Ecto neural progenitor cell (in vitro differentiated cells): ENCODE measurements at regions not wholly inside any gene's neighbourhood (a gene's known extent, or its start where the extent isn't known, plus 50 kb on each side); places are given as distances from the start of the nearest gene placed in this dataset.

Source experiments
- DNase-seq: peaks from one replicate; pipeline ENCODE4 v3.0.0-alpha.2; 2018; ENCODE audit warnings: low spot score

DNA sequence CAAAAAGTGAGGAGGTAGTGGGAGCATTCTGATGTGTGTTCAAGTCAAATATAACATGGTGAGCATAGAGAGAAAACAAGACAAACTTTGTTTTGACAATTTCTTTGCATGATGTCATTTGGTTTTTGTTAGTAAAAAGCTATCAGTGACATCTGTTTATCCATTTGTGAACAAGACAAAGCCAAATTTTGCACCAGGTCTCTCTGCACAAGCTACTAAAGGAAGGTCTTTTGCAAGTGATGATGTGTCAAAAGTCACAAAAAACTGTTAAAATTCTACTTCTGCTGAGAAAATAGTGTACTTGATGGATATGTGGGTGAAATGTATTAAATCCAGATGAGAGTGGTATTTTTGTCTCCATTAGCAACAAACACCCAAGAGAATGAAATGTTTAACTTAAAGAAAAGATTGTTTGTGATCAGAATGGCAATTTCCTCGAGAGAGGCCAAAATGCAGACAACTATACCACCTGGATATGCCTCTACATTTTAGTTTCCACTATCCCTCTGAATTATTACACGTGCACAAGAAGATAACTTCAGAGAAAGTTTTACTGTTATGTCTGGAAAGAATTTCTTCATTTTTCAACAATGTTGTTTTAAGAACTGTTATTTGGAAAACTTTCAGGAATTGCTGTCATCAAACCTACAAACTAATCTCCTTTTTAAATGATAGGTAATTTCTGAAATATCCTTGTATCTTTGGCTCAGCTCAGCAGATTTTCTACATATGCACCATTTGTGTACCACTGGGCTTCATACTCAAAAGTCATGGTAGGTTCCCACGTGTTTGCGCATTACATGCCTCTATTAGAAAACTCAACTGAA lies 807.4 kb upstream of the ADGRL2 start:
- DNase-seq: no peak

DNA sequence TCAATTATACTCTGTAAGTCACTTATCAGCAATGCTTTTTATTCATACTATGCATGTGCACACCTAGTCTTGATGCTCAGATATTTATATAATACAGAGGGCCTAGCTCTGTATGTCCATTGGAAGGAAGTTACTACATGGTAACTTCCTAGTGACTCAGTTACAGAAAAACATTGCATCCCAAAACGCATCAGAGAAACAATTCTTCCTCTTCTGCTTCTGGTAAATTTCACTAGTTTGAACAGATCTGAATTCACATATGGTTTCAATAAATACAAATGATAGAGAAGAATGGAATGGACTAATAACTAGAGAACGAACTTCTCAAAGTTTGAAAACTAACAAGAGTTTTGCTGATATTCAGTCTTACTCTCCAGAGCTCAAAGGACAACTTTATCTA lies 811.3 kb upstream of the ADGRL2 start:
- DNase-seq: no peak

DNA sequence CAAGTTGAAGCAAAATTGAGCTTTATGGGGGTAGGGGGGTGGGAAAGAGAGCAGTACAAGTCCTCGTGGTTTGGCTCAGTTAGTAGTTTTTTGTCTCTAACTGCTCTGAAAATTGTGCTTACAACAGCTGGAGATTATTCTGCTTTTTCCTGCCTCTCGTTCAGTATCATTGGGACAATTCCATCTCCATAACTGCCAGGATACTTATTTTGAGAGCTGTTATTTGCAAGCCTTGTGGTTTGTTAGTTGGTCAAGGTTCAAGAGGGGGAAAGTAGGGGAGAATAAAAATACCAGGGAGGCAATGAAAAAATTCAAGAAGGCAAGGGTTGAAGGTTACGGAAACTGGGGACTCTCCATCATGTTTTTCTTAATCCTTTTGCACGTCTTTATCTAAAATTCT lies 811.8 kb upstream of the ADGRL2 start:
- DNase-seq: no peak

DNA sequence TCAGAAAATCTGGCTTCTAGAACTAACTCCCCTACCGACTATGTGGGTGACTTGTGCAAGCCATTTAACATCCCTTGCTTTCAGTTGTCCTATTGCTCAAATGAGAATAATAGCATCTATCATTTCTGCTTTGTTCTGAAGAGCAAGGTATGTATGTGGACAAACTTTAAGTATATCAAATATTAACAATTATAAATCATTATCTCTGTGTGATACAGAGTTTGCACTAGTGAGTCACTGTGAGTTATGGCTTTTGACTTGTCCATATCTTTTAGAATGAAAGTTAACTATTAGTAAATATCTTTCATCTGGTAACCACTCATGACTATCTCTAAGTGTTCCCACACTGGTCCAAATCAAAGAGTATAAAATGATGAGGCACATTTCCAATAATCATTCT lies 812.9 kb upstream of the ADGRL2 start:
- DNase-seq: no peak

DNA sequence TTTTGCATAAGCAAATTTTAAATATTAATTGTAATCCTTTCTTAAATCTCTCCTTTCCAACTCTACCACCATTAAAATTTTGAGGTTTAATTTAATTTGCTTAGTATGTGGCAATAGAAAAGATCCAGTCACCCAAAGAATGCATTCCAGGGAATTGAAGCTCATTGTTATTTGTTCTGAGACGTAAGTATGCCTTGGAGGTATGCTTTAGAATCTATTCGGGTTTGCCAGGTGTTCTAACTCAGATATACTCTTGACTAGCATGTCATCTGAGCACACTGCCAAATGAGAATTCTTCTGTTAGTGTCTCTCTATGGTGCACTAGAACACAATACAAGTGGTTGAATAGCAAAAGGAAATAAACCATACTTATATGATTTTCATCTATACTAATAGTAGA lies 813.6 kb upstream of the ADGRL2 start:
- no peak for DNase-seq

DNA sequence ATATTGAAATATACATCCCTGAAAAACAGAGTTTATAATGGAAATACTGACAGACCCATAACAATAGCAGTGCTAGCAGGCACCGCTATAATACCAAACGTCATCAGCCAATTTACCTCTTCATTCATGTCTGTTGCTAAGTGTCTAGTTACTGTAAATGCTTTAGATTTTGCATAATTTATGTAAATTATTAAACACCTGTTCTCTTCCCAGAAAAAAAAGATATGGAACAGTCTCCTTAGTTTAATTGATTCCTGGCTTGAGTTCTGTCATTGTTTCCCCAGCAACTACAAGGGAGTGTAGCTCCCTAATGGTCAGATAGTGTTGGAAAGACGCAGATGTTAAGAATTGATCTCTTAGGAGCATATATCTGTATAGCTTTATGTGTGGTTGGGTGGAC lies 817.9 kb upstream of the ADGRL2 start:
- DNase-seq: no peak

DNA sequence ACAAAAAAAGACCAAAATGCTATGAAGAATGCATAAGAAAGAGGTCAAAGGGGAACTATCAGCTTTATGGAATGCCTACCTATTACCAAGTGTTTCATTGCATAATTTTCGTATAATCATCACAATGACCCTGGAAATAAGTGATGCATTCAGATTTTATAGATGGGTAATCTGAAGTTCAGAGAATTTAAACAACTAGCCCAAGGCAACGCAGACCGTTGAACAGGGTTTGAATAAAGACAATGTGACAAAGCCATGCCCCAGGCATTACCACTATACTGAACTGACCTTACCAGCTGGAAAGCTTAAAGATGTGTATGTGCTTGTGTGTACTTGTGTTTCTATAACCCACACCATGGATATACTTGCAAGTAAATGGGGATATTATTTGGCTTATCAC lies 827.6 kb upstream of the ADGRL2 start:
- DNase-seq: no peak

DNA sequence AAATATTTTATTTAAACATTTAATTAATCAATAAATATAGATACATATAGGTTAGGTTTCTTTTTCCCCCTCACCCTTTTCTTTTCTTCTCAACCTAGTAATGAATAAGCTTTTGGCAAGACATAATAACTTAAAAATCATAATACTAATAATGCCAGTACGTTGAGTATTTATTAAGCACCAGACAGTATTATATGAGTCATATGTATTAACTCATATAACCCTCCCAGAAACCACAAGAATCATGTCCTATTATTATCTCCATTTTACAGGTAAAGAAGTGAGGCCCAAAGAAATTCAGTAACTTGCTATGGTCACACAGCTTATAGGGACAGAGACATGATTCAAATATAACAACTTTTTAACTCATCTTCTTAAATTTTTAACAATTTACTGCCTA lies 834.5 kb upstream of the ADGRL2 start:
- DNase-seq: no peak

DNA sequence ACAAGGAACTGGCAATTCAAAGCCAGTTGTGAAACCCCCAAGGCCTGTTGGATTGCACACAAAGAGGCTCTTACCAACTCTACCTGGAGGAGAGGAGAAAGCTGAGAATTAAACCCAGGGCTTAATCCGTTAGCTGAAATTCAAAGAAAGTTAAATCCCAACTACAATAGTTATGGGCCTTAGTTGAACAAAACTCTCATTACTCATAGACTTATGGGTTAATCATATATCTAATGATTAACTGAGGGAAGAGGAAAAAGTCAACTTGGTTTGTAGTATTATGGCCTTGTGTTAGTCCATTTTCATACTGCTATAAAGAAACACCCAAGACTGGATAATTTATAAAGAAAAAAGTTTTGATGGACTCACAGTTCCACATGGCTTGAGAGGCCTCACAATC lies 838.2 kb upstream of the ADGRL2 start:
- DNase-seq: no peak

DNA sequence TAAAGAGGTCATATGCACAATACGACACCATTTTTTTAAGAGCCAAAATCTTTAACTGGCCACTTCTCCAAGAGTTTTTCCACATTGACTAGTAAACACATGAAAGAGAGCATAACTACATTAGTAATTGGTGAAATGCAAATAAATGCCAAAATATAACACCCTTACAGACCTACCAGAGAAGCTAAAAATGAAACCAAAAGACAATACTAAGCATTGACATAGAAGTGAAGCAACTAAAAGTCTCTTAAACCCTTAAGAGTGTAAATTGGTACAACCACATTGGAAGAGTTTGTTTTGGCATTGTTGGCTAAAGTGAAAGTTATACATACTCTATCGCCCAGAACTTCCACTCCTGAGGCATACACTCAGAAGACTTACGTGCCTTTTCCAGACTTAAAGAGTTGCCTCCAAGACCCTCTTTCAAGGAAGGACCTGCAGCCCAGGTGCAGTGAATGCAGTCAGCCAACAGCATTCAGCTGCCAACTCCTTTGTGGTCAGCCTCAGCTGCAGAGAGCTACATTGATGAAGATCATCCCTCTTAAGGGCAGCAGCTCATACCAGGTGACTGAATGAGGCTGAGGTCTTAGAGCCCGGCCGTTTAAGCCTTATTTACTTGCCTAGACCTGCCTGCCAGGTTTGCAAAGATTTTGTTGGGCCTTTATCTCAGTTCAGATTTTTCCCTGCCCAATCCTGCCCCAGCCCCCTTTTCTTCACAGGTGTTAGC lies 839.1 kb upstream of the ADGRL2 start:
- DNase-seq: no peak

DNA sequence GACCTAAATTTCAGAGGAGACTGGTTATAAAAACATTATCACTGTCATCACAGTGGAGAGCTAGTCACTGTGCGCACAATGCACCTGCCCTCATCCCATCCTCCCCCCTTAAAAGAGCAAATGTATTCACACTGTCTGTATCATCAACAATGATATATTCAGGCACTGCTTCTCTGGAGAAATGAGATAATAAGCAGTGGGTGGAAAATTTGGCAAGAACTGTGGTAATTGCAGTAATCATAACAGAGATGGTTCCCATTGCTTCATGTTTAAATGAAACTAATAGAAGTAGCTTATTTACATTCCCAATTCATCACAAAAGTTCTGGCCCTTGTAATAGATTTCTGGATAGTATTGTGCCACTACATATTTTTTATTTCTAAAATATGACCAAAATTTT lies 867.4 kb upstream of the ADGRL2 start:
- DNase-seq: no peak

DNA sequence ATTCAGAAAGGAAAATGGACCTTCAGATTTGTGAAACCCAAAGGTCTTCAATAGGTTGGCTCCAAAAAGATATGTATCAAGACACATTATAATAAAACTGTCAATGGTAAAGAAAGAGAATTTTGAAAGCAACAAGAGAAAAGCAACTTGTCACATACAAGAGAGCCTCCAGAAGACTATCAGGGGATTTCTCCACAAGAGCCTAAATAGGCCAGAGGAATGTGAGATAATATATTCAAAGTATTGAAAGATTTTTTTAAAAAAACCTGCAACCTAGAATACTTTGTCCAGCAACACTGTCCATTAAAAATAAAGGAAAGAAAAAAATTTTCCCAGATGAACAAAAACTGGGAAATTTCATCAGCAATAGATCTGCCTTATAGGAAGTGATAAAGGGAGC lies 869.6 kb upstream of the ADGRL2 start:
- no peak for DNase-seq

DNA sequence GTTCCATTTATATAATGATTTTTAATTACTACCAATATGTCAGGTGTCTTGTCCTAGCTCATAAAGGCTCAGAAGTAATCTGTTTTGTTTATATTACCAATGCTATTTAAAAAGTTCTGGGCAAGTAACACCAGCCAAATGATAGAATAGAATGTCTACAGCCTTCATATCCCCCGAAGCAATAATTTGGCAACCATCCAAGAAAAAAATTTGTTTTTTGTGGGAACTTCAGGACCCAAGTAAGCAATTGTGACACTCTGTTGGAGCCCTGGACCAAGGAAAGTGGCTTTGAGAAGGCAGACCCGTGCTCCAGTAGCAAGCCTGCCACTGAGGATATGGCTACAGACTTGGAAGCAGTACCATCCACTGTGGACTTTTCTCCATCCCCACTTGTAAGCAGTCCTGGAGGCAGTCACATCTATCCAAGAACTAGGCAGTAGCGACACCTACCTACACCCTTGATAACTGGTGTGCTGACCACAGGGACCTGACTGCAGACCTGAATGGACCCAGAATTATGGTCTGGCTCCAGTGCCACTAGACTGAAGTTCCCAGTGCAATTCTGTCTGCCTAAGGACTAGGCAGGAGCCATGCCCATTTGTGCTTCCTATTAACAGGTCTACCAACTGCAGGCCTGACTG lies 870.7 kb upstream of the ADGRL2 start:
- no peak for DNase-seq

DNA sequence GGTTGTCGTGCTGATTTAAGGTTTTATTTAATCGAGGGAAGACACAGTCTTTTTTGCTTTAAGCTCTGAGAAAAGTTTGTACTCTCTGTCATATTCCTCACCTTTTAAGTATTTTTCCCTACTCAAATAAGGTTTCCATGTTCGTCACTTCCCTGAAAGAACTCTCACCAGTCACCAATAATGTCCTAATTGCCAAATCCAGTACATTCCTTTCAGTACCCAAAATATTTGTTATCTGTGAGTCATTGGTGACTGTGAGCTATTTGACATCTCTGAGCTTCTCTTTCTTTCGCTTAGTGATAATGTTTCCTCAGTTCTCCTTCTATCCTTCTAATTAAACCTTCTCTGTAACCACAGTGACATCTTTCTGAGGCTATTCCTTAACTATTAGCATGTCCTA lies 874.2 kb upstream of the ADGRL2 start:
- no peak for DNase-seq

DNA sequence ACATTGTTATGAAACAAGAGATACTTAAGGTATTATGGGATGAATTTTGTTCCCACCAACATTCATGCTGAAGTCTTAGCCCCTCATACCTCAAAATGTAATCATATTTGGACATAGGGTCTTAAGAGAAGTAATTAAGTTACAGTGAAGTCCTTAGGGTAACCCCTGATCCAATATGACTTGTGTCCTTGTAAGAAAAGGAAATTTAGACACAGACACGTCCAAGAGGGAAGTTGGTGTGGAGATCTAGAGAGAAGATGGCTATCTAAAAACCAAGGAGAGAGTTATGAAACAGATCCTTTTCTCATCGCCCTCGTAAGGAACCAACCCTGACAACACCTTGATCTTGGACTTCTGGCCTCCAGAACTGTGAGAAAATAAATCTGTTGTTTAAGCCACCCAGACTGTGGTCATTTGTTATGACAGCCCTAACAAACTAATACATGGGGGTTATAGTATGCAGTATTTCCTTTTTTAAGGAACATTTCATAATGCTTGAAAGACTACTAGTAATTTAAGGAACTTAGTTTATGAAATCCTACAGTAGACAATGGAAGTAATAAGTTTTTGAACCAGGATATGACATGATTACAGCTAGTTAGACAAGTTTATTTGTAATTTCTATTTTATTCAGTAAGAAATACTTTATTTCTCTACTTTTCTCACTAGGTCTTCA lies 875.5 kb upstream of the ADGRL2 start:
- DNase-seq: no peak

DNA sequence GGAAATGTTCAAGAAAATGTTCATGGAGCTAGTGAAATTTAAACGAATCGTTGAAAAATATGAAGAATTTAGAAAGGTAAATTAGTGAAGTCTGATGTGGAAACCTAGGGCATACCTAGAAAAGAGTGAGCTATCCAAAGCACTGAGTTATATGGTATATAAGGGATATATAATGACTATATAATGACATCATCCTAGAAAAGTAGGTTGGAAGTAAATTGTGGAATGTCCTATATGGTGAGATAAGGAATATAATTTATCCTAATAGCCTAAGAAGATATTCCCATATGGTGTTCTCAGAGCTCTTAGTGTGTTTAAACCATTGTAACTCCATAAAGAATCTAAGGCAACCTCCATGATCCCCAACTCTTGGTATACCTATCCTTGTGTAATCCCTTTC lies 876.4 kb upstream of the ADGRL2 start:
- no peak for DNase-seq

DNA sequence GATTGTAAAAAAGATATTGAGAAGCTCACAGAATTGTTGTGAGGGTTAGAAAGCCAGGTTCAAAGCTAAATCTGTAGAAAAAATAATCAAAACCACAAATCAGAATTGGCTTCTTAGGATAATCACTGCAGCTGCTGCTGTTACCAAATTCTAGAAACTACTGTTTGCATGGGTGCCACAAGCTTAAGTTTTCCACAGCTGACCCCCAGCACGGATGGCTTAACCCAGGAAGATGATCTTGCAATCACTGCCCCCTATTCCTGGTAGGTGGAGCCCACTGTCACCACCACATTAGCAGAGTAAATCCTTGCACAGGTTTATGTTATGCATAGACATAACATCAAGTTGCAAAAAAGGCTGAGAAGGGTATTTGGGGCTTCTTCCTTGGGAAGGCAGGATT lies 877.8 kb upstream of the ADGRL2 start:
- no peak for DNase-seq

DNA sequence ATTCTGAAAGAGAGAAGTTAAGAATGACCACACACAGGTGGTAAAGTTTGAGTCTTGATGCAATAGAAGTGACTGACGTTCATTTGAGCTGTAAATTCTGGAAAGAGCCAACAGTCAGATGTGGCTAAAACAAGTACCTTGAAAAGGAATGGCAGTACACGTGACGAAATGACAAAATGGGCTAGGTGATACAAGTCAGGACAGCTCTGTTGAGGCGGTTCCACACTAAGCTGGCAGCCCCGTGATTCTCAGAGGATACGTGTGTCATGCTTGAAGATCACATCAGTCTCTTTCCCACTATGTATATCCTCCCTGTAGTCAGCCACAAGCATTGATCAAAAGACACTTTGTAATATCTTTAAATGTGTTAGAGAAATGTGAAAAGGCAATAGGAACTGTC lies 881.3 kb upstream of the ADGRL2 start:
- DNase-seq: no peak

DNA sequence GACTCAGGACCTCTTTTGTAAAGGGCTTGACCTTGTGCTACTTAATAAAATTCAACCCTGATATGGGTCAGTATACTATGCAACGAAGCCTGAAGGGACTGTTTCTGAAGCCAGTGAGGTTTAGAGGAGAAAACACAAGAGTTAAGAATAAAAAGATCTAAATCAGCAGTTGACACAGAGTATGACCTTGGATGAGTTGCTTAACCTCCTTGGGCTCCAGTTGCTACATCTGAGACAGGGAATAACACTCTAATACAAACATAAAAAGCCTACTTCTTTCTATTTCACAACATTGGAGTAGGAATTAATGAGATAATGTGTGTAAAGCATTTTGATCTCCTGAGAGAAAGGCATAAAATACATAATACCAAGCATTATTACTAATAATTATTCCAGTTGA lies 882.4 kb upstream of the ADGRL2 start:
- DNase-seq: no peak

DNA sequence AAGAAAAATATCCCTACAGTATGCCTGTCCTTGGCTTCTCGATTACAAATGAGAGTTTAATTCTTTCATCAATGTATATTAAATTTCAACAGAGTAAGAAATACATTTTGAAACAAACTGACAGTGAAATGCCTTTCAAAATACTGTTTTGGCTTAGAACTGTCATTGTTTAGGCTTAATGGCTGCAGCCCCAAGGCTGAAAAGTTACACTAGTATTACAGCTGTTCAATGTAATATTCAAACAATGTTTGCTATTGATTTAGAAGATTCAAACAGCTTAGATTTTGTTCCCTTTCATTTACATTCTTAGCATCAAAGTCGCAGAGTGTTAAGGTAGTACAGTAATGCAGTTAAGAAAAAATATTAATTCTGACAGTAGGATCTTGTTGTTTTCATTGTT lies 882.9 kb upstream of the ADGRL2 start:
- DNase-seq: no peak

DNA sequence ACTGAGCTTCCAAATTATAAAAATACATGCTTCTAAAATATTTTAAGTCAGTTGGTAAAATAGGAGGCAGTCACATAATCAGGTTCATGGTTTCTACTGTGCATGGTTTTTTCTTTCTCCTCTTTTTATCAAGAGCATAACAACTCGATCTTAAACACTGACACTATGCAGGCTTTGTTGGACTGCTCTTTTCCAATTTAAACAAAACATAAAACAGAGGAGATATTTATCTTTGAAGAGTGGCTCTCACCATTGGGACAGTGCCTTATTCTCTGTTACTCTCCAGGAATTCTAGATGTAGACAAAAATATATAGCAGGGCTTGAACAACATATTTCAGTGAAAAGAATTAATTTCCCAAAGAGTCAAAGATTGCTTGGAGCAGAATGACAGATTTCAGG lies 883.5 kb upstream of the ADGRL2 start:
- no peak for DNase-seq

DNA sequence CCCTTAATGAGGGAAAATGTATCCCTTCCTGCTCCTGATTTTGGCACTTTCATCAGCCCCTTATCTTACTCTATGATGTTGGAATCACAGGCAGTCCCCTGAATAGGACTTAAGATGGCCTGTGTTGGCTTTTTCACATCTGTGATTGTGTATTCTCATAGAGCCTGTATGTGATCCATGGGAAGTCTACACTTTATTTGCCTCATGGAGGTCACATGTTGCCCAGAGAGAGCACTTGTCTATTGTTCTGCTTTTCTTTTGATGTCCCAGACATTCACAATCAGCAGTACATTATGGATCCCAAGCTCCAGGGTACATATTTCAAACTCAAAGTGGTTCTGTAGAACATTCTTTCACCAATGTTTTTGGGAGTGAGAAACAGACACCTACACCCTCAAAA lies 885.2 kb upstream of the ADGRL2 start:
- DNase-seq: no peak

DNA sequence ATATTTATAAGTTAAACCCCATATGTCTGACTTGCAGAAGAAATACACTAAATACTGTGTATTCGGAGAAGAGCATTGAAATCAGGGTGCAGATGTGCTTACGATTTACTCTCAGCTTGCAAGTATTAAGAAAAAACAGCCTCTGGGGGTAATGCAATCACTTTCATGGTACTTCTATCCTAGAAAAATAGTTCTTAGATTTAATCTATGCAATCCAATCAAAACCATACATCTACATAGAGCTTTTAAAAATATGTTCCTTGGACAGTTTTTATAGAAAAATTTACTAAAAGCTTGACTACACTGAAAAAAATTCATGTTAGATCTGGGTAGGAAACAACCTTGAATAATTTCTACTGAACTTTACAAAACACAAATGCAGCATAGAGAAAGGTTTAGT lies 890.3 kb upstream of the ADGRL2 start:
- DNase-seq: no peak
